HepG2 (cell line): ENCODE measurements at regions not wholly inside any gene's neighbourhood (a gene's known extent, or its start where the extent isn't known, plus 50 kb on each side); places are given as distances from the start of the nearest gene placed in this dataset.

ENCODE experiments used
- AHDC1 ChIP-seq: sonication (generic); formaldehyde crosslinking; IDR thresholded peaks from 2 replicates; pipeline ENCODE4 v1.5.1; 2020; ENCODE audit warnings: mild to moderate bottlenecking, missing genetic modification reagents, borderline replicate concordance
- CENPBD1 ChIP-seq: sonication (generic); formaldehyde crosslinking; IDR thresholded peaks from 2 replicates; pipeline ENCODE4 v1.8.0; 2022; ENCODE audit warnings: missing genetic modification reagents, low read depth, mild to moderate bottlenecking, borderline replicate concordance
- DNMT1 ChIP-seq: sonication (generic); formaldehyde crosslinking; IDR thresholded peaks from 2 replicates; pipeline ENCODE4 v1.5.1; 2020; ENCODE audit warnings: mild to moderate bottlenecking, missing genetic modification reagents
- HOXD1 ChIP-seq: sonication (generic); formaldehyde crosslinking; IDR thresholded peaks from 2 replicates; pipeline ENCODE4 v1.5.0; 2020; ENCODE audit warnings: missing genetic modification reagents
- KMT2A ChIP-seq: sonication (generic); formaldehyde crosslinking; IDR thresholded peaks from 2 replicates; pipeline ENCODE4 v1.4.0; 2020; ENCODE audit warnings: missing genetic modification reagents
- MAFK ChIP-seq, 2 experiments: IDR thresholded peaks in 1 of 2; conservative IDR thresholded peaks in 1 of 2; 2 replicates each; pipeline ENCODE4 v1.6.1; 2011; ENCODE audit warnings: improper control_type of control experiment in 2 of 2, low read length in 2 of 2
- RNF219 ChIP-seq: sonication (generic); formaldehyde crosslinking; IDR thresholded peaks from 2 replicates; pipeline ENCODE4 v1.5.0; 2020; ENCODE audit warnings: mild to moderate bottlenecking, missing genetic modification reagents
- SP2 ChIP-seq: sonication (generic); formaldehyde crosslinking; IDR thresholded peaks from 2 replicates; pipeline ENCODE4 v1.5.1; 2020; ENCODE audit warnings: mild to moderate bottlenecking, missing genetic modification reagents
- SP5 ChIP-seq: IDR thresholded peaks from 2 replicates; pipeline ENCODE4 v1.6.1; 2016; ENCODE audit warnings: low read depth, borderline replicate concordance
- TAF1 ChIP-seq: sonication (generic); formaldehyde crosslinking; IDR thresholded peaks from 2 replicates; pipeline ENCODE4 v1.4.0; 2020; ENCODE audit warnings: missing genetic modification reagents
- ZBTB1 ChIP-seq: sonication (generic); formaldehyde crosslinking; IDR thresholded peaks from 2 replicates; pipeline ENCODE4 v1.4.0; 2020; ENCODE audit warnings: missing genetic modification reagents, borderline replicate concordance
- ZBTB10 ChIP-seq: sonication (generic); formaldehyde crosslinking; IDR thresholded peaks from 2 replicates; pipeline ENCODE4 v1.4.0; 2020; ENCODE audit warnings: missing genetic modification reagents, borderline replicate concordance
- ZBTB8A ChIP-seq: sonication (generic); formaldehyde crosslinking; IDR thresholded peaks from 2 replicates; pipeline ENCODE4 v1.4.0; 2020; ENCODE audit warnings: mild to moderate bottlenecking, low read depth, missing genetic modification reagents, borderline replicate concordance
- ZNF121 ChIP-seq: sonication (generic); formaldehyde crosslinking; IDR thresholded peaks from 2 replicates; pipeline ENCODE4 v1.5.0; 2020; ENCODE audit warnings: mild to moderate bottlenecking, missing genetic modification reagents
- ZNF275 ChIP-seq: sonication (generic); formaldehyde crosslinking; IDR thresholded peaks from 2 replicates; pipeline ENCODE4 v1.8.0; 2022; ENCODE audit warnings: missing genetic modification reagents, mild to moderate bottlenecking, inconsistent platforms, borderline replicate concordance

- TF ChIP-seq ZBTB10 (CRISPR knock-in tag) (peak; percentile 89; the same call in 1 of the 2 replicates), HOXD1 (peak; percentile 98), SP2 (CRISPR knock-in tag) (no peak), ZBTB1 (CRISPR knock-in tag) (peak; percentile 77; the same call in 1 of the 2 replicates), AHDC1 (peak; percentile 98), DNMT1 (CRISPR knock-in tag) (0 out of 2 replicates have a peak, but pooled peaks have one; percentile 57), KMT2A (CRISPR knock-in tag) (peak; percentile 84), MAFK (conservative IDR thresholded peaks at IDR 0.05 in 1 of 2, IDR thresholded peaks at IDR 0.05 in 1 of 2; ENCODE audit: low read length in 2 of 2) (no peak), TAF1 (CRISPR knock-in tag) (peak; percentile 65; the same call in 1 of the 2 replicates), RNF219 (peak; percentile 96; the same call in 1 of the 2 replicates), ZNF121 (CRISPR knock-in tag) (peak; percentile 76), CENPBD1 (0 out of 2 replicates have a peak, but pooled peaks have one; percentile 71), ZNF275 (CRISPR knock-in tag) (peak; percentile 94; the same call in 1 of the 2 replicates), ZBTB8A (CRISPR knock-in tag) (peak; percentile 41; the same call in 1 of the 2 replicates), SP5 (CRISPR knock-in tag) (peak; percentile 96)
Observed at GRCh38 chr6:37083243-37084138, 78.0 kb downstream of the FGD2 start (continued).
